CD14-positive monocyte (primary cell): ENCODE measurements at regions not wholly inside any gene's neighbourhood (a gene's known extent, or its start where the extent isn't known, plus 50 kb on each side); places are given as distances from the start of the nearest gene placed in this dataset.

Experiments used
- DNase-seq, 3 donors: peaks; one replicate each; pipeline ENCODE4 v3.0.0-alpha.2; 2011 to 2022
- H2AFZ ChIP-seq: 2 replicates; pipeline ENCODE4 v1.6.0; 2012; ENCODE audit warnings: mild to moderate bottlenecking, low read depth, low read length, inconsistent platforms; ENCODE audit not compliant: insufficient read depth, poor library complexity, severe bottlenecking
- H3K27ac ChIP-seq, 2 donors: 1 replicate in 1 of 2; 2 replicates in 1 of 2; pipeline ENCODE4 v1.5.1; 2012 to 2013; ENCODE audit warnings: low read length in 2 of 2, control low read depth in 1 of 2, inconsistent platforms in 1 of 2, low read depth in 1 of 2, mild to moderate bottlenecking in 1 of 2
- H3K27me3 ChIP-seq, 2 donors: one replicate each; pipeline versions ENCODE4 v1.6.0 to v1.6.1; 2011 to 2013; ENCODE audit warnings: low read length in 2 of 2; ENCODE audit not compliant: control insufficient read depth in 2 of 2, insufficient read depth in 2 of 2
- H3K36me3 ChIP-seq, 2 donors: replicated peaks in 1 of 2; 1 replicate in 1 of 2; 2 replicates in 1 of 2; pipeline versions ENCODE4 v1.5.1 to v1.6.1; 2012 to 2013; ENCODE audit warnings: low read length in 2 of 2, control low read depth in 1 of 2, inconsistent platforms in 1 of 2, mild to moderate bottlenecking in 1 of 2; ENCODE audit not compliant: insufficient read depth in 2 of 2, control insufficient read depth in 1 of 2
- H3K4me1 ChIP-seq, 2 donors: 1 replicate in 1 of 2; 2 replicates in 1 of 2; pipeline versions ENCODE4 v1.5.1 to v1.6.1; 2012 to 2013; ENCODE audit warnings: low read length in 2 of 2, control low read depth in 1 of 2, inconsistent platforms in 1 of 2, mild to moderate bottlenecking in 1 of 2, moderate library complexity in 1 of 2; ENCODE audit not compliant: insufficient read depth in 2 of 2, control insufficient read depth in 1 of 2
- H3K4me2 ChIP-seq: replicated peaks from 2 replicates; pipeline ENCODE3; 2012; ENCODE audit warnings: low read length, moderate library complexity, mild to moderate bottlenecking; ENCODE audit not compliant: poor library complexity, severe bottlenecking; ENCODE audit errors: extremely low read depth
- H3K4me3 ChIP-seq, 3 experiments: fragments of 200-600 bp in 1 of 3; sonication (generic) in 1 of 3; replicated peaks in 1 of 3; 1 replicate in 2 of 3; 2 replicates in 1 of 3; pipeline ENCODE4 v1.5.1; 2011 to 2013; ENCODE audit warnings: low read length in 3 of 3, mild to moderate bottlenecking in 3 of 3, control low read depth in 2 of 3, low read depth in 2 of 3, inconsistent platforms in 1 of 3, moderate library complexity in 1 of 3
- H3K79me2 ChIP-seq: 2 replicates; pipeline ENCODE4 v1.6.0; 2012; ENCODE audit warnings: mild to moderate bottlenecking, control low read depth, inconsistent platforms, low read length, moderate library complexity; ENCODE audit not compliant: insufficient read depth
- H3K9ac ChIP-seq: 2 replicates; pipeline ENCODE4 v1.6.0; 2017; ENCODE audit warnings: low read length, mild to moderate bottlenecking; ENCODE audit not compliant: insufficient read depth, poor library complexity, severe bottlenecking
- H3K9me3 ChIP-seq, 2 donors: replicated peaks in 1 of 2; 1 replicate in 1 of 2; 2 replicates in 1 of 2; pipeline versions ENCODE4 v1.5.1 to v1.6.1; 2012 to 2013; ENCODE audit warnings: low read length in 2 of 2, control low read depth in 1 of 2; ENCODE audit not compliant: control insufficient read depth in 1 of 2, insufficient read depth in 1 of 2
- H4K20me1 ChIP-seq: 2 replicates; pipeline ENCODE4 v1.6.0; 2012; ENCODE audit warnings: mild to moderate bottlenecking, low read length, control low read depth, moderate library complexity; ENCODE audit not compliant: insufficient read depth
- H3K27ac Mint-ChIP-seq, 7 donors: one replicate each; pipeline ENCODE4 v1.8.0; 2020; ENCODE audit warnings: mild to moderate bottlenecking in 7 of 7, mixed read lengths in 7 of 7, moderate library complexity in 6 of 7, inconsistent platforms in 2 of 7
- H3K27me3 Mint-ChIP-seq, 3 donors: one replicate each; pipeline ENCODE4 v1.8.0; 2021 to 2022; ENCODE audit warnings: low read depth in 3 of 3, mild to moderate bottlenecking in 3 of 3, mixed read lengths in 3 of 3, moderate library complexity in 3 of 3, inconsistent platforms in 1 of 3
- H3K36me3 Mint-ChIP-seq, 2 donors: one replicate each; pipeline ENCODE4 v1.8.0; 2020; ENCODE audit warnings: mixed read lengths in 2 of 2, inconsistent platforms in 1 of 2, mild to moderate bottlenecking in 1 of 2
- H3K4me1 Mint-ChIP-seq: one replicate; pipeline ENCODE4 v1.8.0; 2020; ENCODE audit warnings: mild to moderate bottlenecking, mixed read lengths
- H3K4me3 Mint-ChIP-seq, 2 donors: one replicate each; pipeline ENCODE4 v1.8.0; 2020; ENCODE audit warnings: mild to moderate bottlenecking in 2 of 2, mixed read lengths in 2 of 2, moderate library complexity in 1 of 2
- H3K9me3 Mint-ChIP-seq, 7 donors: one replicate each; pipeline ENCODE4 v1.8.0; 2020 to 2022; ENCODE audit warnings: mixed read lengths in 7 of 7, mild to moderate bottlenecking in 6 of 7, moderate library complexity in 6 of 7, inconsistent platforms in 2 of 7
- CTCF ChIP-seq: fragments of 200-600 bp; IDR thresholded peaks from one replicate; pipeline ENCODE4 v1.8.0; 2022; ENCODE audit warnings: antibody characterized with exemption, mild to moderate bottlenecking
- WGBS: methylation state at CpG from one replicate; pipeline ENCODE4 v1.1.5; 2013; ENCODE audit warnings: missing lambda C conversion rate; ENCODE audit not compliant: insufficient coverage; 5-methylcytosine and 5-hydroxymethylcytosine counted together
- intact Hi-C, 2 donors: fragments of 100-400 bp; cut with micrococcal nuclease; formaldehyde crosslinking; loops; one replicate each; pipeline versions ENCODE4 v1.15.0 to v1.15.1; 2023

GRCh38 chr16:8096211-8096610 is 494.1 kb downstream of the TMEM114 start:
- no peak overlapping the region for H3K4me2 ChIP-seq
- H3K27ac ChIP-seq, result no peak overlapping the region
- H3K4me3 Mint-ChIP-seq, result no peak overlapping the region
- H3K36me3 Mint-ChIP-seq, result no peaks in the 10 kb centered on the region
- WGBS, result 95% methylated on average over 4 of the region's 5 CpGs
- H3K27me3 ChIP-seq, result no peaks in the 10 kb centered on the region
- no peak for DNase-seq
- intact Hi-C loops, result no loop called here
- H3K4me1 ChIP-seq, result no peaks in the 10 kb centered on the region
- H3K9me3 Mint-ChIP-seq, result peaks cover 0 to 15% (median 5%) of the 10 kb centered on the region in 7 donors
- no peak overlapping the region for H3K9ac ChIP-seq
- peaks cover 0 to 4% of the 10 kb centered on the region in 2 donors for H3K9me3 ChIP-seq
- no peaks in the 10 kb centered on the region for H4K20me1 ChIP-seq
- H3K4me1 Mint-ChIP-seq, result no peaks in the 10 kb centered on the region
- no peaks in the 10 kb centered on the region for H3K79me2 ChIP-seq
- TF ChIP-seq CTCF, result no peak
- no peak overlapping the region for H2AFZ ChIP-seq
- no peak overlapping the region for H3K27ac Mint-ChIP-seq
- H3K36me3 ChIP-seq, result no peaks in the 10 kb centered on the region
- H3K4me3 ChIP-seq, result no peak overlapping the region
- no peaks in the 10 kb centered on the region for H3K27me3 Mint-ChIP-seq

- no peak overlapping the region for H3K4me2 ChIP-seq
- no peak overlapping the region for H3K27ac ChIP-seq
- H3K36me3 ChIP-seq, result no peaks in the 10 kb centered on the region
- WGBS, result 79% methylated on average over 4 of the region's 5 CpGs
- TF ChIP-seq CTCF, result no peak
- Mint-ChIP-seq H3K27me3 (peaks cover 0 to 2% (median 0%) of the 10 kb centered on the region in 3 donors), H3K27ac (no peak overlapping the region), H3K9me3 (peaks cover 1 to 9% (median 3%) of the 10 kb centered on the region in 7 donors), H3K4me1 (no peaks in the 10 kb centered on the region), H3K36me3 (no peaks in the 10 kb centered on the region), H3K4me3 (no peak overlapping the region)
- no peaks in the 10 kb centered on the region for H3K4me1 ChIP-seq
- no peak overlapping the region for H3K9ac ChIP-seq
- DNase-seq, result no peak
- no peak overlapping the region for H2AFZ ChIP-seq
- H3K9me3 ChIP-seq, result peaks cover 0 to under 1% of the 10 kb centered on the region in 2 donors
- no peaks in the 10 kb centered on the region for H4K20me1 ChIP-seq
- intact Hi-C loops, result no loop called here
- no peak overlapping the region for H3K4me3 ChIP-seq
- H3K79me2 ChIP-seq, result no peaks in the 10 kb centered on the region
- H3K27me3 ChIP-seq, result no peaks in the 10 kb centered on the region
These were observed 495.6 kb downstream of the TMEM114 start for GRCh38 chr16:8094696-8095095.
